Activated T-cell treated with anti-CD3 and anti-CD28 coated beads, Interleukin-2, amount 50 U/mL, for 48 hours (primary cell): ENCODE measurements at regions not wholly inside any gene's neighbourhood (a gene's known extent, or its start where the extent isn't known, plus 50 kb on each side); places are given as distances from the start of the nearest gene placed in this dataset.

Source experiments
- DNase-seq, 2 experiments: peaks; one replicate each; pipeline ENCODE4 v3.0.0-alpha.2; 2020

DNA sequence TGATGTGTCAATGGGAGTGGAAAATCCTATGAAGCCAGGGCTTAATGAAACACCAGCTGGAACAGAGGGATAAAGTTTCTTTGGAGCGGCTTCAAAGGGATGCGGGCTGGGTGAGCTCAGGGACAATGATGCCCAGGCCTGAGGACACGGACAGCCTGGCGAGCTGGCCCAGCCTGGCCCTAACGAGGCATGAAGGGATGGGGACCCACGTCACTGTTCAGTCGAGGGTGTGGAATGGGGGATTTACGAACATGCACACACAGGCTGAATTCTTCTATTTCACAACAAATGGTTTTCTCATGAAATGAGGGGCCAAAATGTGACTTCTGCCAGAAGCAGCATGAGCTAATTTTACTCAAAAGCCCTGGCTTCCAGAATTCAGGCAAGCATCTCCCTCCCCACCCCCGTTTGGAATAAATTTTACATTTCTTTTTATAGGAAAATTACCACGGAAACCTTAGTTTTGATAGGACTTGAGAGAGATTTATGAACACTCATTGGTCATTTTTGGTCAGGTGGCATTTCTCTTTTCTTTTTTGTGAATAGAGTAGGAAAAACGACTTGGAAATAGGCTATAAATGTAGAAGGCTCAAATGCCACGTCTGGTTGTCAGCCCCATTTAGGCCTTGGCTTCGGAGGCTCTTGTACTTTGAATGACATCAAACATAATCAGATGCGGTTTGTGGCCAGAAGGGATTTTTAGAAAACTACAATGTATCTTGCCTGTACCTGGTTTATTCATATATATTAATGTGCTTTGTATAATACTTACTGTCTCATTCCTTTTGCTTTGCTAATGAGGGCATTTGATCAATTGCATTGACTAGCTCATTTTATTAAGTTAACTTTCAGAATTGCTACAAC, 893.8 kb upstream of the CELF4 start:
- DNase-seq = no peak

GRCh38 chr18:38458698-38459097, 893.1 kb upstream of the CELF4 start:
- no peak for DNase-seq

GRCh38 chr18:38456253-38456652, 890.7 kb upstream of the CELF4 start:
- DNase-seq = no peak

GRCh38 chr18:38454764-38455469, 889.3 kb upstream of the CELF4 start:
- no peak for DNase-seq

GRCh38 chr18:38453880-38454279, 888.3 kb upstream of the CELF4 start:
- no peak for DNase-seq

DNA sequence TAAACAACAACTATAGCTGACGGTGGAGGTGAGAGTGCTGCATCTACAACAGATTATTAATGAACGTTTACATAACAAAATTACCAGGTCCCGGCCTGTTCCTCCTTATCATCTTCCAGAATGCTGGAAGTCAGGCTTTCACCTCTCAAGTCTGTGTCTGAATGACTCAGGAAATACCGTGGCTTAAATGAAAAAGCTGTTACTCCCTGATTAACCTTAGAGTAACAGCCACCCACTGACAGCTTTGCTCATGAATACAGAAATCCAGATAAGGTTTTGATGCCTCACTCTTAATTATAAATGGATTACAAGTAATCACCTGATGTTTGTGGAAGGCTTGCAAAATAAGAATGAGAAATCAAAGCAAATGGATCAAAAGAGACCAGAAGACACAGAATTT, 885.3 kb upstream of the CELF4 start:
- DNase-seq = no peak

GRCh38 chr18:38445804-38446145, 880.2 kb upstream of the CELF4 start:
- no peak for DNase-seq

GRCh38 chr18:38444971-38445803, 879.6 kb upstream of the CELF4 start:
- no peak for DNase-seq

- DNase-seq = no peak
Observed at GRCh38 chr18:38427736-38428135, 862.1 kb upstream of the CELF4 start.

DNA sequence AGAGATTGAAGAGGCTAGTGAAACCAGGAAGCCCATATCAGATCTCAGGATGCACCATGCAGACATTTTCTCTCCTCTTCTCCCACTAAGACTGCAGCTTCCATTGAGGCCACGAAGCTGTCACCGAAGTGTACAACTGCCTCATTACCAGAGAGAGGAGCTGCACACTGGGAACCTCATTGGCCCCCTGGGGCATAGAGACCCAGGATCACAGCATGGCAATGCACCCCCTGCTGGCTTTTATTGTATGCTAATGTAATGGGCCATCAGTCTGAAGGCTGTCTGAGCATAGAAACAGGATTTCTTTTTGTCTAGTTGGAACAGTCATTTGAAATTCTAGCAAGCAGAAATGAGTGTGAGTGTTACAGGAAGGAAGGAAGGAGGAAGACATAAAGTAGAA, 861.6 kb upstream of the CELF4 start:
- no peak for DNase-seq

DNA sequence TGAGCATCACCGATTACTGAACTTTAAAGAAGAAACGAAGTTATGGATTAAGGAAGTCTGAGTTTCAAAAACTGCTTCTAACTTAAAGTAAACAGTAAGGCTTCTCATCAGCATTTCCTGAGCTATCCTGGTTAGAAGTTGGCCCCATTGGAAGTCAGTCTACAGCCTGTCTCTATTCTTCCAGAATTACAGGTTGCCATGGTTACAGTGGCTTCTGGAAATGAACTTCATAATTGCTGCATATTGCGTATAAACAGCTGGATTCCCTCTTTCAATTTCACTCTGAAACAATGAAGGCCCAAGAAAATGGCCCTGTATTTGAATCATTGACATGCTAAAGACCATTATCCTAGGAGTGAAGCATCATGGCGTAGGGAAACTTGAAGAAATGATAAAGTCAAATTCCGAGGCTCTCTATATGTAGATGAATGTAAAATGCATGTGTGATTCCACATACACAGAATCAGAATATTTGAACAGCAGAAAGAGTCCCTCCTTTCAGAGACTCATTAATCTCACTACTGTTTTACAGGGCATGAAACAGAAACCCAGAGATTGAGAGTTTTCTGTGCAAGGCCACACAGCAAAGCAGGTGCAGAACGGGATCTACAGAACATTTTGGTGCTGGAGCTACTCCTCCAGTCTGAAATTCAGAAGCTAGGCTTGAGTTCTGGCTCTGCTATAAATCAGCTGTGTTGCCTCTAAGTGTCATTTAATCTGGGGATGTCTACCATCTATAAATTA, 856.4 kb upstream of the CELF4 start:
- DNase-seq = no peak

DNA sequence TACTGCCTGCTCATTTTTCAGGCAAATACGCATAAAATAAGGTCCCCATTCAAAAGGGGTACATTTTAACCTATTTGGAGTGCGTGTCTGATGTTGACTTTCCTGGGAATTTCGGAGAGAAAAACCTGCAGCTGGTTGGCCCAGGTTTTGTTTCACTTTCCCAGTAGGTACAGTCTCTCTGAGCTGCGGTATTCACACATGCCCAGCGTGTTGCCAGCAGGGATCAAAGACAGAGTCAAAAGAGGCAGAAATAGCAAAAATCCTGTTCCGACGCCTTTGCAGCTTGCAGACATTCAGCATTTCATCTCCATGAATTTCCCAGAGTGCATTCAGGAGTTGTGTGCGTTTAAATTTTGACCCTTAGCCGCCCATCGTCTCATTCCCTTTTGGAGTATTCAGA, 855.4 kb upstream of the CELF4 start:
- DNase-seq = no peak

DNA sequence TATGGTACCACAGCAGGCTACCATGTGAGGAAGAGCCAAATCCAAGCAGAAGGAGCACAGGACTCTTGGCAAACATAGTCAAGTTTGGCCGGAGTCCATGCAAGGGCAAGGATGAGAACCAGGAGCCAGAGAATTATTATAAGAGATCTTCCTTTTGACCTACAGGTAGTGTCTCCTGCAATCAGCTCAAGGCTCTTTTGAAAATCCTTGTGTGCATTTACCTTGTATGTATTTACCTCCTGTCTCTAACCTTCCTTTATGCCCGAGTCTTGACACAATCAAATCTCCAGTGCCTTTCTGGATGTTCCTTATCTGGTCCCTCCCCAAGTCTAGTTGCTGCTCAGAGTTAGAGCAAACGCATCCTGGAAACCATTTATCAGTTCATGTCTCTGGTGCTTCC, 855.0 kb upstream of the CELF4 start:
- DNase-seq = no peak

DNA sequence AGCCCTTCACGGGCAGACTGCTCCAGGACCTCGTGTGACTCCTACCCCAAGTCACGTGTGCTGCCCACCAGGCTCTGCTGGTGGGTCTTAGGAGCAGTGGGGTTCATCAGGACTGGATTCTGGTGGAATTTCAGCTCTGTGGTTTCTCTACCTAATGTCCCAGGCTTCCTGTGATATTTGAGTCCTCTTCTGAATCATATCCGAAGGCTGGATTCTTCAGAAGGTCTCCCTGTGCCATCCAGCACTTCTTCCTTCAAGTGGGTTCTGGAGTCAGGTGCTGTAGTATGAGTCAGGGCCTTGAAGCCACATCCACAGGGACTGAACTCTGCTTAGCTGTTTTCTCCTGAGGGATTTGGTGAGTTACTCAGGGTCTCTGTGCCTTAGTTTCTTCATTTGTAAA, 850.2 kb upstream of the CELF4 start:
- DNase-seq = no peak

DNA sequence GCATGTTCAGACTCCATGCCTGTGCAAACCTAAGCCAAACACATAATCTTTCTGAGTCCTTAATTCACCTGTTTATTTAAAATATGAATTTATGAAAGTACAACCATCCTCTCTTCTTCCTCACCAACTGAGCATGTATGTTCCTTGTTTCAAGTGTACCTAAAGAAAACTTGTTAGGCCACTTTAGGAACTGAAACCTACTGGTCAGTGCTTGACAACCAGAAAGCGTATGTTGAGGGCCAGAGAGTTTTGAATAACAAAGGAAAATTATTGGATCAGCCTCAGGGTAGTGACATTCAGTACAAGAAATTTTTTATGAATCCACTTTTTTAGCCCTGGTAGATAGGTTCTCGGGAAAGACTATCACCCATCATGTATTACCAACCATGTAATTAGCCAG, 847.6 kb upstream of the CELF4 start:
- no peak for DNase-seq

DNA sequence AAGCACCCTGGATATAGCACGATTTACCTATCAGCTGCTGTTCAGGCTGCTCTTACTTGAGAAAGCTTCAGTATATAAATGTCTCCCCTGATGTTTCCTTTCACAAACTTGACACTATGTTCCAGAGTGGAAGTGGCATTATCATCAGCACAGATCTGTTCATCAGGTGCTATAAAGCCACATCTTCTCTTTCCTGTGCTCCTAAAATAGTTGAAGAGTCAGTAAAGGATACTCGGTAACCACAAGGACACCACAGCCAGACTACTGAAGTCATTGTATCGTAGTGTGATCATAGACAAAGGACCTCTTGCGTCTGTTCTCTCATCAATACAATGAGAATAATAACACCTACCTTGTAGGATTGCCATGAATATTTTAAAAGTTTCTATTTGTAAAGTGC, 841.0 kb upstream of the CELF4 start:
- no peak for DNase-seq

DNA sequence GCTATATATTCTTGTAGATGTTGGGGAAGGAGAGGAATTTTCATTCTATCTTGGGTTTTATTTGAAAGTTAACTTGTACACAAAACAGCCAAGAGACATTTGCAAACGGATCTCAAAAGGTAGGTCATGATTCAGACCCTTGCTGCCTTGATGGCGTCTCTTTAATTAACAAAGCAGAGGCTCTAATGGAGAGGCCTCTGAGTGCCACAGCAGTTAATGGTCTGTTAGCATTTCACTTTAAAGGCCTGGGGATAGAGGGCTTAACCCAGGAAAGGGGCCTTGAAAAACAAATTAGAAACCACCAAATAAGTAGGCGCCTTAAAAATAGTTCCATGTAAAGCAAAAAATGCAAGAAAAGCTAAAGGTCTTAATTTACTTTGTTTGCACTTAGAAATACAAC, 836.9 kb upstream of the CELF4 start:
- DNase-seq = no peak

DNA sequence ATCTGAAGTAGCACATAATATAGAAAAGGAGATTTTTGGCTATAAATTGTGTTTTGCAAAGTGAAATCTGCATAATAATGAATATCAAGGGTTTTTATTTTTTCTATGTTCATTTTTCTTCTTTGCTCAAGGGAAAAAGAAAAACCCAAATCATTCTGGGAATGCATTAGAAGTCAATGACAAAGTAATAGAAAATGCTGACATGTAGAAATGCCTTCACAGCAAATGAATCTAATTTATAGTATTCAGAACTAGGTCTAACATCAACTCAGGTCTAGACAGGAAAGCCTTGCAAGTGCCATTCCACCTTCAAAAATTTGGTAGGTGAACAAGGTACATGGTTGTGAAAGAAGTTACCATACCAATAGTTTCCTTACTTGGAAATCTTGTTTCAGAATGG, 831.5 kb upstream of the CELF4 start:
- DNase-seq = no peak

DNA sequence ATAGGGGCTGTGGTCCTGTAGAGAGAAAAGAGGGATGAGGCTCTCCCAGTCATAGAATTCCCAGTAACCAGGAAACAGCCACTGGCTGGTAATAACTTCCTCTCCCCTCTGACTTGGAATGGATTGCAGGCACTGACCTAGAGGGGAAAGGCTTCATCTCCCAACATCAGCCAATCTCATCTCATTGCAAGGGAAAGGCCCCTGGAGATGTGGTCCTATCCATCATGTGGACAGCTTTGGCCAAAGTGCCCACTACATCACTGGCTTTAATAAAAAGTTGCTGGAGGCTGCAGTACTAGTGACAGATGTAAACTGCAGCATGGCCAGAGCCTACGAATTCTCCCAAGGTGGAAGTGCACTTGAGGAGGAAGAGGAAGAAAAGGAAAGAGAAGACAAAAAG, 820.5 kb upstream of the CELF4 start:
- no peak for DNase-seq

DNA sequence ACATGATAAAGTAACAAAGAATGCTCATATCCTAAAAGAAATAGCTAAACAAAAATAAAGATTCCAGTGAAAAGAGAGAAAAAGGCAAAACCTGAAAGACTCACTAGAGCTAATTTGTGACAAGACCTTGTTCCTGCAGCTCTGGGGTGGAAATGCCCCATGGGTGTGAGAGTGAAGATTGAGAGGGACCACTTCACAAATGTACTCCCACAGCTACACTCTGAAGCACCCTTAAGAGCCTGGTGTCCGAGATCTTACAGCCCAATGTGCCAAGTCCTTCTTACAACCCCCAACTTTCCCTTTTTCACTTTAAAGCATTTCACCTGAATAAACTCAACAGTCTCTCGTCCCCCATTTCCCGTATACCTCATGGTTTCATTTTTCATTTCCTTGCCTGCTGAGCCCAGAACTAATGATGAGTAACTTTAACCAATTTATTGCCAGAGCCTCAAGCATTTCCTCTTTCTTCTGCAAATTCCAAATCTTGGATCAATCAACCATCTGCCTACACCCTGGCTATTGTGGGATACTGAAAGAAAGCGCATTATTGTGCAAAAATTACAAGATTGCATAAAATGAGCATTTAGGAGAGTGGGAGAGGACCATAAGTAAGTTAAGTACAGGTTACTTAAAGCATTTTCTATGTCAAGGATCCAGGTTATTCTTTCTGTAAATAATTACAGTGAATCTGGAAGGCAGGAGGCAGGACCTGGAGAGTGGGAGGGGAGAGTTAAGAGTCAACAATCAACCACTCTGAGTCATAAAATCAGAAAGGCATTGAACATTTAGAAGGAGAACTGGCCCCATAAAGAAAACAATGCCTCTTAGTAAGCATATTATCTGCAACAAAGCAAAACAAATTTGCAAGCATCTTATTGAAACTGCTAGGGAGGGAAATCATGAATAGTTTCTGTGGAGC, 804.4 kb upstream of the CELF4 start:
- DNase-seq = no peak

GRCh38 chr18:38368886-38369285, 803.3 kb upstream of the CELF4 start:
- DNase-seq = no peak

DNA sequence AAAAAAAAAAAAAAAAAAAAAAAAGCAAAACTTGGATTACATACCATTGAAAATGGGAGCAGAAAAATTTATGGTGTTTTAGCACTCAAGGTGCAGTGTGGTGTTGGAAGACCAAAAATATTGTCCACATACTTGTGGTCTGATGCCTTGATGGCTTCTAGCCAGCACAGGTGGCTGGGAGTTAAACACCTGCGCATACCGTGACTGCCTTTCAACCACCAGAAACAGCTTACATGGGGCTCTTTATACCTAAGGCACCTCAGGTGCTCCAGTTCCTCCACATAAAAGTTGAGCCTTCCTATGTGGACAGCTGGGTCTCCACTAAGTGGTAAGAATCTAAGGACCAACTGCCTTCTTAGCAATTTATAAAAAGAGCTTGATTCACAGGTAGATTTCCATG, 802.6 kb upstream of the CELF4 start:
- DNase-seq = no peak
